ENCODE measurements at regions not wholly inside any gene's neighbourhood (a gene's known extent, or its start where the extent isn't known, plus 50 kb on each side); places are given as distances from the start of the nearest gene placed in this dataset.
A peak's percentile ranks its signal among the peaks of the same experiment; 100 is the strongest.

- Histone ChIP-seq H4K20me1 (ENCODE audit: insufficient read depth, low read length) (no peaks in the 10 kb centered on the region), H3K36me3 (replicated peaks in 1 of 2; ENCODE audit: control insufficient read depth in 1 of 2, insufficient read depth in 2 of 2, low read length in 2 of 2) (no peaks in the 10 kb centered on the region), H3K9me3 (ENCODE audit: low read length) (no peaks in the 10 kb centered on the region), H3K4me1 (ENCODE audit: insufficient read depth, low read length) (no peaks in the 10 kb centered on the region), H2AFZ (ENCODE audit: low read length) (no peak overlapping the region), H3K27ac (ENCODE audit: extremely low read length, insufficient read depth, low read length) (no peak overlapping the region), H3K4me3 (replicated peaks in 1 of 3; ENCODE audit: insufficient read depth in 1 of 3, low read depth in 2 of 3, low read length in 3 of 3) (no peak overlapping the region), H3K79me2 (ENCODE audit: insufficient read depth, low read length) (no peaks in the 10 kb centered on the region), H3K9ac (ENCODE audit: insufficient read depth, low read depth, low read length) (no peak overlapping the region), H3K27me3 (ENCODE audit: control insufficient read depth in 1 of 2, insufficient read depth in 2 of 2, low read length in 2 of 2) (no peaks in the 10 kb centered on the region; a peak in 1 of 5 replicates), H3K4me2 (ENCODE audit: low read depth, low read length) (no peak overlapping the region)
- TF ChIP-seq ZNF263 (CRISPR knock-in tag; IDR thresholded peaks at IDR 0.05) (no peak), DR1 (CRISPR knock-in tag; IDR thresholded peaks at IDR 0.05) (no peak), ETV5 (CRISPR knock-in tag; IDR thresholded peaks at IDR 0.05; ENCODE audit: borderline replicate concordance) (no peak), ZNF557 (CRISPR knock-in tag; IDR thresholded peaks at IDR 0.05) (no peak), ZNF383 (CRISPR knock-in tag; IDR thresholded peaks at IDR 0.05; ENCODE audit: borderline replicate concordance) (no peak), PRDM10 (CRISPR knock-in tag; IDR thresholded peaks at IDR 0.05; ENCODE audit: low read depth) (no peak), MAFF (IDR thresholded peaks at IDR 0.05; ENCODE audit: low read depth, low read length) (peak; percentile 86), MAFK (conservative IDR thresholded peaks at IDR 0.05 in 1 of 2, IDR thresholded peaks at IDR 0.05 in 1 of 2; ENCODE audit: low read length in 2 of 2) (peak; percentile 81 to 92; a peak in 3 of 4 replicates), ZZZ3 (CRISPR knock-in tag; IDR thresholded peaks at IDR 0.05; ENCODE audit: borderline replicate concordance) (no peak), ZNF652 (CRISPR knock-in tag; IDR thresholded peaks at IDR 0.05; ENCODE audit: borderline replicate concordance, low read depth) (no peak)
- TF ChIP-seq, protein P1, sequence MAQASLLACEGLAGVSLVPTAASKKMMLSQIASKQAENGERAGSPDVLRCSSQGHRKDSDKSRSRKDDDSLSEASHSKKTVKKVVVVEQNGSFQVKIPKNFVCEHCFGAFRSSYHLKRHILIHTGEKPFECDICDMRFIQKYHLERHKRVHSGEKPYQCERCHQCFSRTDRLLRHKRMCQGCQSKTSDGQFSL (CRISPR knock-in tag; IDR thresholded peaks at IDR 0.05) = no peak
- TF ChIP-seq, protein P2, sequence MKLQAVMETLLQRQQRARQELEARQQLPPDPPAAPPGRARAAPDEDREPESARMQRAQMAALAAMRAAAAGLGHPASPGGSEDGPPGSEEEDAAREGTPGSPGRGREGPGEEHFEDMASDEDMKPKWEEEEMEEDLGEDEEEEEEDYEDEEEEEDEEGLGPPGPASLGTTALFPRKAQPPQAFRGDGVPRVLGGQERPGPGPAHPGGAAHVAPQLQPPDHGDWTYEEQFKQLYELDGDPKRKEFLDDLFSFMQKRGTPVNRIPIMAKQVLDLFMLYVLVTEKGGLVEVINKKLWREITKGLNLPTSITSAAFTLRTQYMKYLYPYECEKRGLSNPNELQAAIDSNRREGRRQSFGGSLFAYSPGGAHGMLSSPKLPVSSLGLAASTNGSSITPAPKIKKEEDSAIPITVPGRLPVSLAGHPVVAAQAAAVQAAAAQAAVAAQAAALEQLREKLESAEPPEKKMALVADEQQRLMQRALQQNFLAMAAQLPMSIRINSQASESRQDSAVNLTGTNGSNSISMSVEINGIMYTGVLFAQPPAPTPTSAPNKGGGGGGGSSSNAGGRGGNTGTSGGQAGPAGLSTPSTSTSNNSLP (IDR thresholded peaks at IDR 0.05; ENCODE audit: low read depth, low read length) = no peak
- no peak for ATAC-seq
- under 1% methylated on average over 3 of the region's 3 CpGs for WGBS (ENCODE audit: low lambda C conversion rate)
- FAIRE-seq = no peak
- CTCF ChIA-PET (ENCODE audit: low intra/inter-chr PET ratio, low total read pairs) = no interaction called here
- DNase-seq (ENCODE audit: low spot score) = no peak
- POLR2A ChIA-PET = no interaction called here
- BruUV-seq (replicated peaks) = no TSS peak
- intact Hi-C loops (cut with micrococcal nuclease; ENCODE audit: unreplicated experiment) = no loop called here
- in situ Hi-C loops (cut with HindIII; ENCODE audit: extremely low pct_ligation_motif_present, low pct_unique_long_range_greater_than_20kb) = no loop called here
These were observed 222.2 kb downstream of the PPARGC1A start for GRCh38 chr4:23667659-23668058.

All from HepG2 (cell line).